Adrenal gland (tissue), 5 donors: ENCODE measurements at regions not wholly inside any gene's neighbourhood (a gene's known extent, or its start where the extent isn't known, plus 50 kb on each side); places are given as distances from the start of the nearest gene placed in this dataset.

ENCODE experiments used
- CTCF ChIP-seq, 6 experiments: fragments of 450-650 bp in 4 of 6; fragments of 200-600 bp in 2 of 6; sonication (generic) in 1 of 6; IDR thresholded peaks; 1 replicate in 5 of 6; 2 replicates in 1 of 6; pipeline versions ENCODE4 v1.5.1 to v1.8.0; 2016 to 2021; ENCODE audit warnings: antibody characterized with exemption in 6 of 6, mild to moderate bottlenecking in 2 of 6, moderate library complexity in 1 of 6
- POLR2A ChIP-seq, 2 donors: fragments of 450-650 bp; IDR thresholded peaks; one replicate each; pipeline ENCODE4 v1.6.1; 2017; ENCODE audit warnings: antibody characterized with exemption in 2 of 2, mild to moderate bottlenecking in 2 of 2, moderate library complexity in 1 of 2
- donor health status: DM: no; HTN: no; CAD: no.

- no peak for TF ChIP-seq CTCF (IDR thresholded peaks at IDR 0.05)
- TF ChIP-seq POLR2A (IDR thresholded peaks at IDR 0.05): no peak
Measured at GRCh38 chr2:107303964-107304363, 418.0 kb upstream of the ST6GAL2 start.
